MCF 10A (cell line): ENCODE measurements at regions not wholly inside any gene's neighbourhood (a gene's known extent, or its start where the extent isn't known, plus 50 kb on each side); places are given as distances from the start of the nearest gene placed in this dataset.

Experiments
- BruUV-seq: library from RNA; stranded (reverse); fragments of 400-500 nt; replicated peaks from 2 replicates; lab custom pipeline; 2021; lab: Mats Ljungman, UMichigan
- CTCF ChIA-PET: fragments of 300-600 bp; sonication (Branson Sonifier 250); formaldehyde crosslinking; extraction: SDS; loops from one replicate; lab custom pipeline; 2021; ENCODE audit warnings: antibody characterized with exemption, inconsistent platforms; lab: Yijun Ruan, JAX
- POLR2A ChIA-PET: fragments of 300-600, 350-650 bp; sonication (Branson Sonifier 250); formaldehyde crosslinking; extraction: SDS; loops from one replicate; lab custom pipeline; 2020; ENCODE audit warnings: antibody characterized with exemption, inconsistent platforms; lab: Yijun Ruan, JAX
- DNase-seq: peaks from one replicate; pipeline ENCODE4 v3.0.0-alpha.2; 2018; ENCODE audit not compliant: unreplicated experiment
- H3K27ac Mint-ChIP-seq: one replicate; pipeline ENCODE4 v1.8.0; 2022; ENCODE audit warnings: mild to moderate bottlenecking, low read depth, mixed read lengths; ENCODE audit not compliant: unreplicated experiment
- H3K27me3 Mint-ChIP-seq: one replicate; pipeline ENCODE4 v1.8.0; 2022; ENCODE audit warnings: mixed read lengths; ENCODE audit not compliant: insufficient read depth, unreplicated experiment
- H3K36me3 Mint-ChIP-seq: one replicate; pipeline ENCODE4 v1.8.0; 2022; ENCODE audit warnings: mild to moderate bottlenecking, moderate library complexity, mixed read lengths; ENCODE audit not compliant: insufficient read depth, unreplicated experiment
- H3K4me1 Mint-ChIP-seq: one replicate; pipeline ENCODE4 v1.8.0; 2022; ENCODE audit warnings: mixed read lengths; ENCODE audit not compliant: insufficient read depth, unreplicated experiment
- H3K4me3 Mint-ChIP-seq: one replicate; pipeline ENCODE4 v1.8.0; 2022; ENCODE audit warnings: mild to moderate bottlenecking, moderate library complexity, mixed read lengths; ENCODE audit not compliant: unreplicated experiment
- H3K9me3 Mint-ChIP-seq: one replicate; pipeline ENCODE4 v1.8.0; 2022; ENCODE audit warnings: mixed read lengths; ENCODE audit not compliant: unreplicated experiment
- intact Hi-C: fragments of 100-400 bp; cut with micrococcal nuclease; formaldehyde crosslinking; loops from 2 replicates; pipeline ENCODE4 v1.14.1; 2022
- TF ChIP-seq, protein P1 (sequence below): fragments of 200-600 bp; IDR thresholded peaks from one replicate; pipeline ENCODE4 v1.8.0; 2022; ENCODE audit warnings: antibody characterized with exemption, mild to moderate bottlenecking; ENCODE audit not compliant: unreplicated experiment

DNA sequence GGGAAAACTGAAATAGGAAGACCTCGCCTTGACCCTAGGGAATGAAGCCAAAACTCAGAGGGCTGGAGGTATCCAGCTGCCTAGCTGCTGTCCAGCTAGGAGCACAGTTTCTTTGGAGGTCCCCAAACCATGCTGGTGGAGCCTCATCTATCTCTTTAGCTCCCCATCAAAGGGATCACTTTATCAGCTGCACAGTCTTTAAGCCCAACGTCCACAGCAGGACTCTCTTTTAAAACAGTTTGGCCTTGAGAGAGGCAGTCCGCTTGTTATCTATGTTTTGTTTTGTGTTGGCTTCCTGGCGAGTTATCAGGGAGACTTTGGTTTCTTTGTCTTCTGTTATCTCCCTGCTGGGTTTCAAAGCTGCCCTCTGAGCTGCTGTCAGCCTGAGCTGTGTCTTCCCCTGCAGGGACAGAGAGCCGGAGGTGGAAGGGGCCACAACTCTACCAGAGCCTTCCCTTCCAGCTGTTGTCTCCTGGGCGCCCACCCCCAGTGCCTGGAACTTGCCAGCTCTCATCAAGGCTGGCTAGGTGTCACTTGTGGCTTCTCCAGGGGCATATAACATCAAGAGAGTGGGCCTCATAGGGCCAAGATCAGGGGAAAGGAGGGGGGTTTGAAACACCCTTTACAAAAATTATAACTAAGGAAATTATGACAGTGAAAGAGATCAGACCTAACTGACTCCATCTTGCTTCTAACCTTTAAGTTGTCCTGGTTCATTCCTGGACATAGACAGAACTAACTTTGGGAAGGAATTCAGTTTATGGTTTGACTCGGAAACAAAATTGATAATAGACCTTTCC lies 61.4 kb upstream of the C15orf39 start:
- H3K9me3 Mint-ChIP-seq: no peaks in the 10 kb centered on the region

DNA sequence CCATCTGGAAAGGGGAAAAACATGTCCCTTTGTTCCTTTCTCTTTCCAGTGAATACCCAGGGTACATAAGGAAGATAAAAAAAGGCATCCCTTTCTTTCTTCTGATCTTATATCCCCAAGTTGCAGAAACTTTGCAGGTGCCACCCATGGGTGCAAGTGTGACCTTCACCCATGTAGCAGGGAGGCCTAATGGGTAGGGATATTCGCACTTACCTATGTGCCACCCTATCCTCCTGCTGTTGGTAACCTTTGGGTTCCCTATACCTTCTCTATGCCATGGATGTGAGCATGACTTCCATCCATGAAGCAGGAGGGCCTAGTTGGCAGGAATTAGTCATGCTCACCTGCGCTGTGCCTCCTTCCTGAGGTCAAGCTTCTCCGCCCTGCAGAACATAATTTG lies 59.2 kb upstream of the C15orf39 start:
- Mint-ChIP-seq H3K27me3 (no peaks in the 10 kb centered on the region), H3K4me3 (no peak overlapping the region), H3K27ac (no peak overlapping the region), H3K4me1 (no peaks in the 10 kb centered on the region), H3K9me3 (no peaks in the 10 kb centered on the region), H3K36me3 (peaks cover 5% of the 10 kb centered on the region)
- BruUV-seq: no TSS peak
- CTCF ChIA-PET: no interaction called here
- TF ChIP-seq, protein P1, sequence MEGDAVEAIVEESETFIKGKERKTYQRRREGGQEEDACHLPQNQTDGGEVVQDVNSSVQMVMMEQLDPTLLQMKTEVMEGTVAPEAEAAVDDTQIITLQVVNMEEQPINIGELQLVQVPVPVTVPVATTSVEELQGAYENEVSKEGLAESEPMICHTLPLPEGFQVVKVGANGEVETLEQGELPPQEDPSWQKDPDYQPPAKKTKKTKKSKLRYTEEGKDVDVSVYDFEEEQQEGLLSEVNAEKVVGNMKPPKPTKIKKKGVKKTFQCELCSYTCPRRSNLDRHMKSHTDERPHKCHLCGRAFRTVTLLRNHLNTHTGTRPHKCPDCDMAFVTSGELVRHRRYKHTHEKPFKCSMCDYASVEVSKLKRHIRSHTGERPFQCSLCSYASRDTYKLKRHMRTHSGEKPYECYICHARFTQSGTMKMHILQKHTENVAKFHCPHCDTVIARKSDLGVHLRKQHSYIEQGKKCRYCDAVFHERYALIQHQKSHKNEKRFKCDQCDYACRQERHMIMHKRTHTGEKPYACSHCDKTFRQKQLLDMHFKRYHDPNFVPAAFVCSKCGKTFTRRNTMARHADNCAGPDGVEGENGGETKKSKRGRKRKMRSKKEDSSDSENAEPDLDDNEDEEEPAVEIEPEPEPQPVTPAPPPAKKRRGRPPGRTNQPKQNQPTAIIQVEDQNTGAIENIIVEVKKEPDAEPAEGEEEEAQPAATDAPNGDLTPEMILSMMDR: no peak
- POLR2A ChIA-PET: no interaction called here
- no peak for DNase-seq
- intact Hi-C loops: no loop called here

More for the DNA sequence above, 61.4 kb upstream of the C15orf39 start:
- no peaks in the 10 kb centered on the region for H3K27me3 Mint-ChIP-seq
- H3K27ac Mint-ChIP-seq: no peak overlapping the region
- no peak for DNase-seq
- ChIA-PET POLR2A (interaction anchor here (1.2 kb wide), 1 partner anchor 8 kb away, joined by 4 read pairs; no protein-coding TSS in a partner anchor), CTCF (interaction anchor here (0.9 kb wide), 1 partner anchor 8 kb away, joined by 3 read pairs; no protein-coding TSS in a partner anchor)
- H3K4me3 Mint-ChIP-seq: no peak overlapping the region
- no peaks in the 10 kb centered on the region for H3K4me1 Mint-ChIP-seq
- TF ChIP-seq, protein P1: no peak
- no TSS peak for BruUV-seq
- peaks cover 5% of the 10 kb centered on the region for H3K36me3 Mint-ChIP-seq
- intact Hi-C loops: no loop called here

- ChIA-PET POLR2A (no interaction called here), CTCF (interaction anchor here (0.8 to 1.0 kb wide), 2 partner anchors 40 to 57 kb away, joined by 4 read pairs; no protein-coding TSS in a partner anchor)
- Mint-ChIP-seq H3K27ac (no peak overlapping the region), H3K36me3 (peaks cover 5% of the 10 kb centered on the region), H3K4me3 (no peak overlapping the region), H3K4me1 (no peaks in the 10 kb centered on the region), H3K27me3 (no peaks in the 10 kb centered on the region), H3K9me3 (no peaks in the 10 kb centered on the region)
- intact Hi-C loops: no loop called here
- DNase-seq: no peak
- no TSS peak for BruUV-seq
- TF ChIP-seq, protein P1: no peak
Observed at GRCh38 chr15:75143738-75144334, 57.8 kb upstream of the C15orf39 start.

DNA sequence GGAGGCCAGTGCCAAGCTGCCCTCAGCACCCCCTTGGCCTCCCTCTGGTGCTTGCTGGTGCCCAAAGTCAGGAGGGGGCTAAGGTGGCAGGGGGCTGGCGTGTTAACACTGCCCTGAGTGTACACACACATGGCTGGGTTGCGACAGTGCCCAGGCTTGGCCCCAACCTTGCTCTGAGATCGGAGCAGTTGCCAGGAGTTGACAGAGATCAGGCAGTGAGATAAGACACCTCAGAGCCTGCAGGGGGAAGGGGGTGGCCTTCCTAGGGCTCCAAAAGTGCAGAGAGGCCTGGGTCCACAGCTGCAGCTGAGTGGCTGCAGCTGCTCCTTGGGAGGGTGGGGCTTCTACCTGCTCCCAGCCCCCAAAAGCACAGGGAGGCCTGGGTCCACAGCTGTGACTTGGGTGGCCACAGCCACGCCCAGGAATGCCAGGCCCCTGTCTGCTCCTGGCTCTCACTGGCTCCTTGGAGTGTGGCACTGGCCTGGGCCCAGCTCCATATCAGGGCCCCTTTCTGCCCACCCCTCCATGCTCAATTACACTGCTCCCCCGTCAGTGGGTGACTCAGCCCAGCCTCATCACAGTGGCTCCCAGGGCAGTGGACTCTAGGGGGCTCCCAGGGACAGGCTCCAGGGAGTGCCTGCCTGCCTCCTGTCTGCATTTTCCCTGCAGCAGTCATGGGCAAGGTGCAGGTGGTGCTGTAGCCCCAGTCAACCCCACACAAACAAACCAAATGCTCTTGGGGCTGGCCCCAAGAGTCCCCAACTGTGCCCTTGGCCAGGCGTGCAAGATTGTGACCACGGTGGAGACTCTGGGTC lies 56.4 kb upstream of the C15orf39 start:
- Mint-ChIP-seq H3K4me3 (no peak overlapping the region), H3K27me3 (no peaks in the 10 kb centered on the region), H3K36me3 (peaks cover 5% of the 10 kb centered on the region), H3K9me3 (no peaks in the 10 kb centered on the region), H3K4me1 (peaks cover 7% of the 10 kb centered on the region), H3K27ac (no peak overlapping the region)
- peak; percentile 12 for DNase-seq
- intact Hi-C loops: no loop called here
- TF ChIP-seq, protein P1: no peak
- POLR2A ChIA-PET: no interaction called here
- no TSS peak for BruUV-seq
- CTCF ChIA-PET: interaction anchor here (0.6 kb wide), 1 partner anchor 10 kb away, joined by 3 read pairs; no protein-coding TSS in a partner anchor
